ENCODE measurements at regions not wholly inside any gene's neighbourhood (a gene's known extent, or its start where the extent isn't known, plus 50 kb on each side); places are given as distances from the start of the nearest gene placed in this dataset.
"Not testable (repeated sequence)": the region's sequence is repeated elsewhere in the genome, so short reads cannot be mapped to it uniquely, and the experiment has no call there.

- TF ChIP-seq, protein P1, sequence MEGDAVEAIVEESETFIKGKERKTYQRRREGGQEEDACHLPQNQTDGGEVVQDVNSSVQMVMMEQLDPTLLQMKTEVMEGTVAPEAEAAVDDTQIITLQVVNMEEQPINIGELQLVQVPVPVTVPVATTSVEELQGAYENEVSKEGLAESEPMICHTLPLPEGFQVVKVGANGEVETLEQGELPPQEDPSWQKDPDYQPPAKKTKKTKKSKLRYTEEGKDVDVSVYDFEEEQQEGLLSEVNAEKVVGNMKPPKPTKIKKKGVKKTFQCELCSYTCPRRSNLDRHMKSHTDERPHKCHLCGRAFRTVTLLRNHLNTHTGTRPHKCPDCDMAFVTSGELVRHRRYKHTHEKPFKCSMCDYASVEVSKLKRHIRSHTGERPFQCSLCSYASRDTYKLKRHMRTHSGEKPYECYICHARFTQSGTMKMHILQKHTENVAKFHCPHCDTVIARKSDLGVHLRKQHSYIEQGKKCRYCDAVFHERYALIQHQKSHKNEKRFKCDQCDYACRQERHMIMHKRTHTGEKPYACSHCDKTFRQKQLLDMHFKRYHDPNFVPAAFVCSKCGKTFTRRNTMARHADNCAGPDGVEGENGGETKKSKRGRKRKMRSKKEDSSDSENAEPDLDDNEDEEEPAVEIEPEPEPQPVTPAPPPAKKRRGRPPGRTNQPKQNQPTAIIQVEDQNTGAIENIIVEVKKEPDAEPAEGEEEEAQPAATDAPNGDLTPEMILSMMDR (conservative IDR thresholded peaks at IDR 0.05; ENCODE audit: low read depth): no peak
- POLR2A ChIA-PET (ENCODE audit: low non-redundant PET): no interaction called here
- no peak overlapping the region for H3K27ac ChIP-seq
- CTCF ChIA-PET: no interaction called here
- no peak for DNase-seq (ENCODE audit: low spot score)
Measured at GRCh38 chr14:105709281-105710118, 183.1 kb downstream of the TMEM121 start.

GRCh38 chr14:105710119-105711043 lies 184.0 kb downstream of the TMEM121 start:
- no peak overlapping the region for H3K27ac ChIP-seq
- POLR2A ChIA-PET (ENCODE audit: low non-redundant PET): no interaction called here
- CTCF ChIA-PET: no interaction called here
- TF ChIP-seq, protein P1 (conservative IDR thresholded peaks at IDR 0.05; ENCODE audit: low read depth): no peak
- DNase-seq (ENCODE audit: low spot score): no peak

DNA sequence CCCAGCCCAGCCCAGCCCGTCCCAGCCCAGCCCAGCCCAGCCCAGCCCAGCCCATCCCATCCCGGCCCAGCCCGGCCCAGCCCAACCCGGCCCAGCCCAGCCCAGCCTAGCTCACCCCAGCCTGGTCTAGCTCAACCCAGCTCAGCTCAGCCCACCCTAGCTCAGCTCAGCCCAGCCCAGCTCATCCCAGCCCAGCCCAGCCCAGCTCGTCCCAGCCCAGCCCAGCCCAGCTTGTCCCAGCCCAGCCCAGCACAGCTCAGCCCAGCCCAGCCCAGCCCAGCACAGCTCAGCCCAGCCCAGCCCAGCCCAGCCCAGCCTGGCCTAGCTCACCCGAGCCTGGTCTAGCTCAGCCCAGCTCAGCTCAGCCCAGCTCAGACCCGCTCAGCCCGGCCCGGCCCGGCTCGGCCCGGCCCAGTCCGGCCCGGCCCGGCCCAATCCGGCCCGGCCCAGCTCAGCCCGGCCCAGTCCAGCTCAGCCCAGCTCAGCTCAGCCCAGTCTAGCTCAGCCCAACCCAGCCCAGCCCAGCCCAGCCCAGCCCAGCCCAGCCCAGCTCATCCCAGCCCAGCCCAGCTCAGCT lies 184.7 kb downstream of the TMEM121 start:
- POLR2A ChIA-PET (ENCODE audit: low non-redundant PET): no interaction called here

GRCh38 chr14:105711841-105712460 lies 185.6 kb downstream of the TMEM121 start:
- TF ChIP-seq, protein P1 (conservative IDR thresholded peaks at IDR 0.05; ENCODE audit: low read depth): no peak
- ChIA-PET POLR2A (ENCODE audit: low non-redundant PET) (no interaction called here), CTCF (no interaction called here)
- no peak for DNase-seq (ENCODE audit: low spot score)
- no peak overlapping the region for H3K27ac ChIP-seq

More for the DNA sequence above, 184.7 kb downstream of the TMEM121 start:
- DNase-seq (ENCODE audit: low spot score): no peak
- no peak overlapping the region for H3K27ac ChIP-seq
- TF ChIP-seq, protein P1 (conservative IDR thresholded peaks at IDR 0.05; ENCODE audit: low read depth): no peak
- CTCF ChIA-PET: no interaction called here

- CTCF ChIA-PET; H3K27ac ChIP-seq; DNase-seq (ENCODE audit: low spot score); POLR2A ChIA-PET (ENCODE audit: low non-redundant PET): not testable (repeated sequence)
Measured at GRCh38 chr14:105712670-105713069, 186.3 kb downstream of the TMEM121 start.

- H3K27ac ChIP-seq; CTCF ChIA-PET; POLR2A ChIA-PET (ENCODE audit: low non-redundant PET); DNase-seq (ENCODE audit: low spot score): not testable (repeated sequence)
Measured at GRCh38 chr14:105713160-105713559, 186.8 kb downstream of the TMEM121 start.

GRCh38 chr14:105713836-105714235 lies 187.5 kb downstream of the TMEM121 start:
- H3K27ac ChIP-seq; CTCF ChIA-PET; DNase-seq (ENCODE audit: low spot score); POLR2A ChIA-PET (ENCODE audit: low non-redundant PET): not testable (repeated sequence)

- POLR2A ChIA-PET (ENCODE audit: low non-redundant PET); CTCF ChIA-PET; DNase-seq (ENCODE audit: low spot score); H3K27ac ChIP-seq: not testable (repeated sequence)
Measured at GRCh38 chr14:105718787-105719186, 192.4 kb downstream of the TMEM121 start.

- H3K27ac ChIP-seq; CTCF ChIA-PET; DNase-seq (ENCODE audit: low spot score); POLR2A ChIA-PET (ENCODE audit: low non-redundant PET): not testable (repeated sequence)
Measured at GRCh38 chr14:105720106-105720505, 193.7 kb downstream of the TMEM121 start.

DNA sequence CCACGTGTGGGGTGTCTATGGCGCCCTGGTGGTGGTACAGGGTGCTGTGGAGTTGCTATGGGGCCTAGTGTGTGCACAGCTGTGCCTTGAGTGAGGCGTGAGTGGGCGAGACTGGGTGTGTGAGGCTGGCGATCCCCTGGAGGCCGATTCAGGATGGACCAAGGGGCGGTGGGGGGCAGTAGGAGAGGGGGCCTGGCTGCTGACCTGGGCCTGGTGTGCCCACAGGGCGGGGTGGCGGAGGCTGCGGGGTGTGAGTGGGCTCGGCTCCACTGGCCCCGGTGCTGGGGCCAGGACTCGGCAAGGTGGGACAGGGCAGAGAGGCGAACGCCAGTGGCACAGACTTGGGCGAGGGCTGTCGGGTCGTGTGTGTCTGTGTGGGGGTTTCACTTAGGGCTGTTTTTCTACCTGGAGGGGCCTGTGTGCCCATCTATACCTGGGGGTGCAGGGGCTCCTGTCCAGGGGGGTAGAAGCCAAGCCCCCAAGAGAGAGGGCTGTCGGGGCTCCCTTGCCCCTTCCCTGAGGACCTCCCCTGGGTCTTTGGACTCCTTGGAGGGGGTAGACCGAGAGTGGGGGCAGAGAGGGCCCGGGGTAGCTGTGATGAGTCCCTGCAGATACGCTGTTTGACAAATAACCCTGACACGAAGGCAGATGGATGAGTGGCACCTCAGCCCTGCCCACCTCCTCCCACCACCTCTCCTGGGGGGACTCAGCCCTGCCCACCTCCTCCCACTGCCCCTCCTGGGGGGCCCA lies 194.6 kb downstream of the TMEM121 start:
- H3K27ac ChIP-seq; CTCF ChIA-PET; POLR2A ChIA-PET (ENCODE audit: low non-redundant PET); DNase-seq (ENCODE audit: low spot score): not testable (repeated sequence)

- CTCF ChIA-PET; POLR2A ChIA-PET (ENCODE audit: low non-redundant PET); DNase-seq (ENCODE audit: low spot score): not testable (repeated sequence)
Measured at GRCh38 chr14:105721602-105721970, 195.2 kb downstream of the TMEM121 start.

More at GRCh38 chr14:105721602-105721970, 195.2 kb downstream of the TMEM121 start:
- not testable (repeated sequence) for H3K27ac ChIP-seq
